ENCODE measurements at regions not wholly inside any gene's neighbourhood (a gene's known extent, or its start where the extent isn't known, plus 50 kb on each side); places are given as distances from the start of the nearest gene placed in this dataset.

DNA sequence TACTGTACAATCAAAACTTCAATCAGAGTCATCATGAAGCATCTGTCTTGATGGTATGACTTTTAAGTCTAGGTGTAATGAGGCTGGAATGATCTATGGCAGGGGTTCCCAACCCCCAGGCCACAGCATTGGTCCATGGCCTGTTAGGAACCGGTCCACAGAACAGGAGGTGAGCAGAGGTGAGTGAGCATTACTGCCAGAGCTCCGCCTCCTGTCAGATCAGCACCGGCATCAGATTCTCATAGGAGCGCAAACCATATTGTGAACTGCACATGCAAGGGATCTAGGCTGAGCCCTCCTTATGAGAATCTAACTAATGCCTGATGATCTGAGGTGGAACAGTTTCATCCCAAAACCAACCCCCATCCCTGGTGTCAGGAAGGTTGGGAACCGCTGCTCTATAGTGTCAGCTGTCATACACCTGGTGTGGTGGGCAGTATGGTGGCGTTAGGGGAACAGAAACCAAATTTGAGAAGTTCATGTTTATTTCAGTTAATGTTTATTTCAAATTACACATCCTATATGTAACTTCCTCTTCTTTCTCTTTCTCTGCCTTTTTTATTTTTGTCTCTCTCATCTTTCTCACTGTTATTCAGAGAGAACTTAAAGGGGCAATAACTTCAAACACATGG is 432.6 kb downstream of the TNS3 start:
- TF ChIP-seq, protein P1, sequence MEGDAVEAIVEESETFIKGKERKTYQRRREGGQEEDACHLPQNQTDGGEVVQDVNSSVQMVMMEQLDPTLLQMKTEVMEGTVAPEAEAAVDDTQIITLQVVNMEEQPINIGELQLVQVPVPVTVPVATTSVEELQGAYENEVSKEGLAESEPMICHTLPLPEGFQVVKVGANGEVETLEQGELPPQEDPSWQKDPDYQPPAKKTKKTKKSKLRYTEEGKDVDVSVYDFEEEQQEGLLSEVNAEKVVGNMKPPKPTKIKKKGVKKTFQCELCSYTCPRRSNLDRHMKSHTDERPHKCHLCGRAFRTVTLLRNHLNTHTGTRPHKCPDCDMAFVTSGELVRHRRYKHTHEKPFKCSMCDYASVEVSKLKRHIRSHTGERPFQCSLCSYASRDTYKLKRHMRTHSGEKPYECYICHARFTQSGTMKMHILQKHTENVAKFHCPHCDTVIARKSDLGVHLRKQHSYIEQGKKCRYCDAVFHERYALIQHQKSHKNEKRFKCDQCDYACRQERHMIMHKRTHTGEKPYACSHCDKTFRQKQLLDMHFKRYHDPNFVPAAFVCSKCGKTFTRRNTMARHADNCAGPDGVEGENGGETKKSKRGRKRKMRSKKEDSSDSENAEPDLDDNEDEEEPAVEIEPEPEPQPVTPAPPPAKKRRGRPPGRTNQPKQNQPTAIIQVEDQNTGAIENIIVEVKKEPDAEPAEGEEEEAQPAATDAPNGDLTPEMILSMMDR (IDR thresholded peaks at IDR 0.05), result no peak
- TF ChIP-seq POLR2AphosphoS5 (IDR thresholded peaks at IDR 0.05; ENCODE audit: insufficient read depth in 1 of 2, low read depth in 1 of 2), result no peak
